Keratinocyte (primary cell): ENCODE measurements at regions not wholly inside any gene's neighbourhood (a gene's known extent, or its start where the extent isn't known, plus 50 kb on each side); places are given as distances from the start of the nearest gene placed in this dataset.

Source experiments
- DNase-seq: peaks from one replicate; pipeline ENCODE4 v3.0.0-alpha.2; 2011; ENCODE audit warnings: low read depth, missing footprints, low spot score
- FAIRE-seq: peaks from 2 replicates; lab custom pipeline; 2011; peaks lifted over from hg19 to GRCh38; lab: Jason Lieb, UNC
- H2AFZ ChIP-seq: 2 replicates; pipeline ENCODE4 v1.6.0; 2012; ENCODE audit warnings: low read length, control low read depth, inconsistent platforms; ENCODE audit not compliant: control insufficient read depth
- H3K27ac ChIP-seq: 2 replicates; pipeline ENCODE4 v1.5.1; 2011; ENCODE audit warnings: low read length; ENCODE audit not compliant: control insufficient read depth, insufficient read depth
- H3K27me3 ChIP-seq: 3 replicates; pipeline ENCODE4 v1.6.0; 2011; ENCODE audit warnings: low read length; ENCODE audit not compliant: control insufficient read depth, insufficient read depth; ENCODE audit errors: extremely low read depth
- H3K36me3 ChIP-seq, 2 experiments: 2 replicates in 1 of 2; 3 replicates in 1 of 2; pipeline ENCODE4 v1.5.1; 2011; ENCODE audit warnings: low read length in 2 of 2, mild to moderate bottlenecking in 1 of 2; ENCODE audit not compliant: control insufficient read depth in 2 of 2, insufficient read depth in 2 of 2; ENCODE audit errors: extremely low read depth in 1 of 2
- H3K4me1 ChIP-seq: 3 replicates; pipeline ENCODE4 v1.5.1; 2011; ENCODE audit warnings: low read length; ENCODE audit not compliant: control insufficient read depth, insufficient read depth; ENCODE audit errors: extremely low read depth
- H3K4me2 ChIP-seq: 3 replicates; pipeline ENCODE4 v1.6.0; 2011; ENCODE audit warnings: low read depth, low read length; ENCODE audit not compliant: control insufficient read depth, insufficient read depth; ENCODE audit errors: extremely low read depth
- H3K4me3 ChIP-seq, 3 experiments: fragments of 200-600 bp in 1 of 3; sonication (generic) in 1 of 3; 2 replicates in 2 of 3; 3 replicates in 1 of 3; pipeline ENCODE4 v1.5.1; 2011 to 2016; ENCODE audit warnings: low read length in 3 of 3, mild to moderate bottlenecking in 3 of 3, control low read depth in 2 of 3, inconsistent platforms in 1 of 3, low read depth in 1 of 3, mixed read lengths in 1 of 3, mixed run types in 1 of 3, moderate library complexity in 1 of 3; ENCODE audit not compliant: control insufficient read depth in 2 of 3, insufficient read depth in 2 of 3; ENCODE audit errors: extremely low read depth in 1 of 3
- H3K79me2 ChIP-seq: 2 replicates; pipeline ENCODE4 v1.6.0; 2012; ENCODE audit warnings: low read length; ENCODE audit not compliant: control insufficient read depth, insufficient read depth
- H3K9ac ChIP-seq: 3 replicates; pipeline ENCODE4 v1.6.0; 2011; ENCODE audit warnings: low read length; ENCODE audit not compliant: control insufficient read depth, insufficient read depth; ENCODE audit errors: extremely low read depth
- H3K9me1 ChIP-seq: 3 replicates; pipeline ENCODE4 v1.6.0; 2011; ENCODE audit warnings: low read length; ENCODE audit not compliant: control insufficient read depth, insufficient read depth; ENCODE audit errors: extremely low read depth
- H3K9me3 ChIP-seq: 2 replicates; pipeline ENCODE4 v1.5.1; 2012; ENCODE audit warnings: low read depth, low read length; ENCODE audit not compliant: control insufficient read depth
- H4K20me1 ChIP-seq: 3 replicates; pipeline ENCODE4 v1.6.0; 2011; ENCODE audit warnings: low read length; ENCODE audit not compliant: control insufficient read depth, insufficient read depth; ENCODE audit errors: extremely low read depth
- CTCF ChIP-seq, 3 experiments: IDR thresholded peaks in 1 of 3; conservative IDR thresholded peaks in 1 of 3; optimal IDR thresholded peaks in 1 of 3; 2 replicates in 2 of 3; 3 replicates in 1 of 3; pipeline versions ENCODE3 to v1.5.1; 2011; ENCODE audit warnings: low read length in 3 of 3, mild to moderate bottlenecking in 3 of 3, moderate library complexity in 2 of 3, control low read depth in 1 of 3, inconsistent platforms in 1 of 3; ENCODE audit not compliant: insufficient read depth in 2 of 3; ENCODE audit errors: extremely low read depth in 1 of 3
- EZH2 ChIP-seq: IDR thresholded peaks from one replicate; pipeline ENCODE4 v1.6.1; 2012; ENCODE audit warnings: inconsistent platforms, mild to moderate bottlenecking, low read length, moderate library complexity
- dilution Hi-C: fragments of 300-500 bp; cut with MboI; formaldehyde crosslinking; loops from one replicate; pipeline ENCODE4 v1.7.0; 2020; ENCODE audit warnings: low sequenced_read_pairs; ENCODE audit not compliant: extremely low pct_ligation_motif_present

- H3K4me1 ChIP-seq: no peaks in the 10 kb centered on the region
- H3K27ac ChIP-seq: no peak overlapping the region
- H3K9me1 ChIP-seq: no peaks in the 10 kb centered on the region
- no peaks in the 10 kb centered on the region for H4K20me1 ChIP-seq
- no peak overlapping the region for H3K9ac ChIP-seq
- H3K9me3 ChIP-seq: no peaks in the 10 kb centered on the region
- dilution Hi-C loops: no loop called here
- FAIRE-seq (no peak), DNase-seq (no peak)
- TF ChIP-seq CTCF (optimal IDR thresholded peaks at IDR 0.05 in 1 of 3, IDR thresholded peaks at IDR 0.05 in 1 of 3, conservative IDR thresholded peaks at IDR 0.05 in 1 of 3; ENCODE audit: extremely low read depth in 1 of 3, insufficient read depth in 2 of 3, low read length in 3 of 3): no peak
- no peak for TF ChIP-seq EZH2
- peaks cover 5% of the 10 kb centered on the region for H3K27me3 ChIP-seq
- H3K4me2 ChIP-seq: no peak overlapping the region
- no peak overlapping the region for H3K4me3 ChIP-seq
- no peaks in the 10 kb centered on the region for H3K36me3 ChIP-seq
- H3K79me2 ChIP-seq: no peaks in the 10 kb centered on the region
- no peak overlapping the region for H2AFZ ChIP-seq
Observed at GRCh38 chr10:78283069-78283682, 249.5 kb downstream of the RPS24 start.

- no peak for FAIRE-seq
- Histone ChIP-seq H3K27ac (no peak overlapping the region), H3K4me2 (no peak overlapping the region), H3K4me1 (no peaks in the 10 kb centered on the region), H3K36me3 (no peaks in the 10 kb centered on the region), H3K9me3 (no peaks in the 10 kb centered on the region), H3K9ac (no peak overlapping the region), H2AFZ (no peak overlapping the region), H3K9me1 (no peaks in the 10 kb centered on the region), H4K20me1 (no peaks in the 10 kb centered on the region), H3K27me3 (peaks cover 5% of the 10 kb centered on the region), H3K4me3 (no peak overlapping the region), H3K79me2 (no peaks in the 10 kb centered on the region)
- no peak for DNase-seq
- TF ChIP-seq EZH2: no peak
- no peak for TF ChIP-seq CTCF (optimal IDR thresholded peaks at IDR 0.05 in 1 of 3, IDR thresholded peaks at IDR 0.05 in 1 of 3, conservative IDR thresholded peaks at IDR 0.05 in 1 of 3; ENCODE audit: extremely low read depth in 1 of 3, insufficient read depth in 2 of 3, low read length in 3 of 3)
- dilution Hi-C loops: no loop called here
Observed at GRCh38 chr10:78284381-78284780, 250.7 kb downstream of the RPS24 start.
